Osteocyte (in vitro differentiated cells): ENCODE measurements at regions not wholly inside any gene's neighbourhood (a gene's known extent, or its start where the extent isn't known, plus 50 kb on each side); places are given as distances from the start of the nearest gene placed in this dataset.

ENCODE experiments used
- DNase-seq: peaks from one replicate; pipeline ENCODE4 v3.0.0; 2021; ENCODE audit warnings: mixed read lengths; ENCODE audit not compliant: unreplicated experiment; ENCODE audit errors: extremely low spot score
- H3K27ac Mint-ChIP-seq: one replicate; pipeline ENCODE4 v1.8.0; 2021; ENCODE audit warnings: mild to moderate bottlenecking, mixed read lengths; ENCODE audit not compliant: unreplicated experiment
- H3K27me3 Mint-ChIP-seq: one replicate; pipeline ENCODE4 v1.8.0; 2021; ENCODE audit warnings: mixed read lengths; ENCODE audit not compliant: unreplicated experiment
- H3K36me3 Mint-ChIP-seq: one replicate; pipeline ENCODE4 v1.8.0; 2021; ENCODE audit warnings: mixed read lengths; ENCODE audit not compliant: unreplicated experiment
- H3K4me1 Mint-ChIP-seq: one replicate; pipeline ENCODE4 v1.8.0; 2021; ENCODE audit warnings: mixed read lengths; ENCODE audit not compliant: unreplicated experiment
- H3K4me3 Mint-ChIP-seq: one replicate; pipeline ENCODE4 v1.8.0; 2021; ENCODE audit warnings: mild to moderate bottlenecking, moderate library complexity, mixed read lengths; ENCODE audit not compliant: unreplicated experiment
- H3K9me3 Mint-ChIP-seq: one replicate; pipeline ENCODE4 v1.8.0; 2021; ENCODE audit warnings: mixed read lengths; ENCODE audit not compliant: unreplicated experiment
- TF ChIP-seq, protein P1 (sequence below): fragments of 200-600 bp; sonication (generic); IDR thresholded peaks from 2 replicates; pipeline ENCODE4 v1.5.0; 2021; ENCODE audit warnings: antibody characterized with exemption, mild to moderate bottlenecking, moderate library complexity

DNA sequence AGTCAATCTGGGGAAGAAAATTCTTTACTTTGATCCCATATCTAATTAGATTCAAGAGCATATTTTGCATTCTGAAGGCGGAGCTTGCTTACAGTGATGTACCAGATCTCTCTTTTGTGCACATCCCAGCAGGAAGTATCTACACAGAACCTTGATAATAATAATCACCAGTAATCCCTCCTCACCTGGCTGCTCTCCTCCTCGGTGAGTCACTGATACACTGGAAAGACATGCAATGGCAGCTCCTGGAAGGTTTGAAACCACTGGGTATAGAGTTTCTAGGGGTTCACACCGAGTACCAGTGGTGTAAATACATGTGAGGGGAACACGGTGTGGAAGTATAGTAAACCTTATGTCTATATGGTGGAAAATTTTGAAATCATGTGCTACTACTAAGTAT, 205.5 kb upstream of the TARS1 start:
- Mint-ChIP-seq H3K27me3 (no peaks in the 10 kb centered on the region), H3K27ac (no peak overlapping the region), H3K4me3 (no peak overlapping the region), H3K36me3 (no peaks in the 10 kb centered on the region), H3K4me1 (peaks cover under 1% of the 10 kb centered on the region), H3K9me3 (no peaks in the 10 kb centered on the region)
- DNase-seq = no peak
- TF ChIP-seq, protein P1, sequence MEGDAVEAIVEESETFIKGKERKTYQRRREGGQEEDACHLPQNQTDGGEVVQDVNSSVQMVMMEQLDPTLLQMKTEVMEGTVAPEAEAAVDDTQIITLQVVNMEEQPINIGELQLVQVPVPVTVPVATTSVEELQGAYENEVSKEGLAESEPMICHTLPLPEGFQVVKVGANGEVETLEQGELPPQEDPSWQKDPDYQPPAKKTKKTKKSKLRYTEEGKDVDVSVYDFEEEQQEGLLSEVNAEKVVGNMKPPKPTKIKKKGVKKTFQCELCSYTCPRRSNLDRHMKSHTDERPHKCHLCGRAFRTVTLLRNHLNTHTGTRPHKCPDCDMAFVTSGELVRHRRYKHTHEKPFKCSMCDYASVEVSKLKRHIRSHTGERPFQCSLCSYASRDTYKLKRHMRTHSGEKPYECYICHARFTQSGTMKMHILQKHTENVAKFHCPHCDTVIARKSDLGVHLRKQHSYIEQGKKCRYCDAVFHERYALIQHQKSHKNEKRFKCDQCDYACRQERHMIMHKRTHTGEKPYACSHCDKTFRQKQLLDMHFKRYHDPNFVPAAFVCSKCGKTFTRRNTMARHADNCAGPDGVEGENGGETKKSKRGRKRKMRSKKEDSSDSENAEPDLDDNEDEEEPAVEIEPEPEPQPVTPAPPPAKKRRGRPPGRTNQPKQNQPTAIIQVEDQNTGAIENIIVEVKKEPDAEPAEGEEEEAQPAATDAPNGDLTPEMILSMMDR = no peak

DNA sequence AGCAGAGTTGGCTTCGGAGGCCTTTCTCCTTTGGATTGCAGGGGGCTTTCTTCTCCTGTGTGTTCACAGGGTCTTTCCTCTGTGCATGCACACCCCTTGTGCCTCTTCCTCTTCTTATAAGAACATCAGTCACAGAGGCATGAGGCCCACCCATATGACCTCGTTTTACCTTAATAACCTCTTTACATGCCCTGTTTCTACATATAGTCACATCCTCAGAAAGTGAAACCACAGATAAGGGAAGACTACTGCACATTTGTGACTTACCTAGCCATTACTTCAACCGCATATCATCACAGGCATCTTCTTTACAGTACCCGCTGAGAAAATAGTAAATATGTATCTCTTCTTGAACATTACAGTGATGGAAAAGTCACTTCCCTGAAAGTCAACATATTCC, 204.9 kb upstream of the TARS1 start:
- Mint-ChIP-seq H3K27ac (no peak overlapping the region), H3K27me3 (no peaks in the 10 kb centered on the region), H3K4me3 (no peak overlapping the region), H3K36me3 (no peaks in the 10 kb centered on the region), H3K4me1 (no peaks in the 10 kb centered on the region), H3K9me3 (no peaks in the 10 kb centered on the region)
- DNase-seq = no peak
- TF ChIP-seq, protein P1 = no peak

DNA sequence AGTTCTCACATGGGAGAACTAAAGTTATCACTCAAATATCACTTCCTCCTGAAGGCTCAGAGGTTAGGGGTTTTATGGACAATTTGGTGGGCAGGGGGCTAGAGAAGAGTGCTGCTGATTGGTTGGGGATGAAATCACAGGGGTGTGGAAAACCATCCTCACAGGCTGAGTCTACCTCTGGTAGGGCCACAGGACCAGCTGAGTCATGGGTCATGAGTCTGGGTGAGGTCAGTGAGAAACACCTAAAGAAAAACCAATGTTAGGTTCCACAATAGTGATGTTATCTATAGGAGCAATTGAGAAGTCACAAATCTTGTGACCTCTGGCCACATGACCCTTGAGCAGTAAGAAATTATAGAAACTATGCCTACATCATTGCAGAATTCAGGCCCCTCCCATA, 203.3 kb upstream of the TARS1 start:
- H3K4me1 Mint-ChIP-seq = no peaks in the 10 kb centered on the region
- H3K27me3 Mint-ChIP-seq = no peaks in the 10 kb centered on the region
- H3K9me3 Mint-ChIP-seq = no peaks in the 10 kb centered on the region
- TF ChIP-seq, protein P1 = no peak
- H3K27ac Mint-ChIP-seq = no peak overlapping the region
- no peak for DNase-seq
- no peak overlapping the region for H3K4me3 Mint-ChIP-seq
- H3K36me3 Mint-ChIP-seq = no peaks in the 10 kb centered on the region

DNA sequence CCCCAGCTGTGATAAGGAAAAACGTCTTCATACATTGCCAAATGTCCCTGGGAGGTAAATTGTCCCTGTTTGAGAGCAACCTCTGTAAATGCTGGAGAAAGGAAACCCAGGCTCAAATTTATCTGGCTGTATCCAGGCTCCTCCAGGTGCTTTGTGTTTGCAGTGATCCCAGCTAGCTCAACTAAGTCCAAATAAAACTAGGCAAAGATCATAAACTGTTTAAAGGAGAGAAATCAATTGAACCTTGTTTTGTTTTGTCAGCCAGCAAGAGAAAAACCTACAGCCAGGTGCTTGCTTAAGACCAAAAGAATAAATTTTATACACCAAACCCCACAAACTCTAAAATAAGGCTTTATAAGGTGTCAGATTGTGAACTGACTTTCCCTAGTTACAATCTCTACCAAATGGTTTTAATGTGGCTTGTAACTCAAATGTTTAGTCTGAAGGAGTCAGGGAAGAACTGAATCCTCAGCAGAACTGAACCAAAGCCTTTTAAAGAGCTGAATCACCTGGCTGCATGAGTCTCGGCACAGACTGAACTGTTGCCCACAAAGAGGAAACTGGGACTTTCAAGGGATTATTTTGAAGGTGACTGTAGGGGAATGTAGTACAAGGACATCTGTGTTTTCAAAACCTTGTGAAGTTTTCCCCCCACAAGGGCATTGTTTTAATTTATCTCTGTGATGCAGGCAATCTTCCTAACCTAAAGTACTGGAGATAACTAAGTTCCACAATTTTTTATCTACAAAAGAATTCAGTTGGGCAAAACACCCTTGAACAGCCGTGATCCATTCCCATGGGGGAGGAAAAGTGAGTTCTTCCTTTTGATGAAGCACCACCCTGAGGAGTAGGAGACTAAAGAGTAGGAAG, 201.7 kb upstream of the TARS1 start:
- Mint-ChIP-seq H3K36me3 (no peaks in the 10 kb centered on the region), H3K9me3 (no peaks in the 10 kb centered on the region), H3K27me3 (no peaks in the 10 kb centered on the region), H3K27ac (no peak overlapping the region), H3K4me1 (no peaks in the 10 kb centered on the region), H3K4me3 (no peak overlapping the region)
- TF ChIP-seq, protein P1 = no peak
- no peak for DNase-seq

DNA sequence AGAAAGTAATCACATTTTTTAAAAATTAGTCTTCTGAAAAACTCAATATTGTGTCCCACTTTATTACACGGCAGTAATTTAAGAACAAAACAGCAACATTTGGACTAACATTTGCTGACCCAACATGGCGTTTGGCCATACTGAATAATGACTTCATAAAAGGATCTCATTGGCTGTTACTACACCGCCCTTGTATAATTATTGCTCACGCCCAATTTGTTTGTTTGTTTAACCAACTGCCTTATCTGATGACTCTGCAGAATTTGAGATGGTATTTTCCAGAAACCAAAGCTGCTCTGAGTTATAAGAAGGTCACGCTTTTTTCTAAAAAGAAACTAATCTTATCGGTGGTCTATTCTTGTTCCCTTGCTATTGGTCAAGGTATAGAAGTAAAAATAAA, 200.2 kb upstream of the TARS1 start:
- Mint-ChIP-seq H3K4me1 (peaks cover 8% of the 10 kb centered on the region), H3K27me3 (no peaks in the 10 kb centered on the region)
- no peak for DNase-seq

More for the DNA sequence above, 200.2 kb upstream of the TARS1 start:
- Mint-ChIP-seq H3K27ac (no peak overlapping the region), H3K36me3 (no peaks in the 10 kb centered on the region), H3K9me3 (no peaks in the 10 kb centered on the region), H3K4me3 (no peak overlapping the region)
- TF ChIP-seq, protein P1 = no peak
